C4-2B (cell line): ENCODE measurements at regions not wholly inside any gene's neighbourhood (a gene's known extent, or its start where the extent isn't known, plus 50 kb on each side); places are given as distances from the start of the nearest gene placed in this dataset.

Experiments used
- ZFX ChIP-seq: fragments of 450-650 bp; IDR thresholded peaks from 2 replicates; pipeline ENCODE4 v1.6.1; 2017
- TF ChIP-seq, protein P1 (sequence below): fragments of 450-650 bp; conservative IDR thresholded peaks from 2 replicates; pipeline ENCODE4 v1.5.1; 2017; ENCODE audit warnings: mild to moderate bottlenecking

DNA sequence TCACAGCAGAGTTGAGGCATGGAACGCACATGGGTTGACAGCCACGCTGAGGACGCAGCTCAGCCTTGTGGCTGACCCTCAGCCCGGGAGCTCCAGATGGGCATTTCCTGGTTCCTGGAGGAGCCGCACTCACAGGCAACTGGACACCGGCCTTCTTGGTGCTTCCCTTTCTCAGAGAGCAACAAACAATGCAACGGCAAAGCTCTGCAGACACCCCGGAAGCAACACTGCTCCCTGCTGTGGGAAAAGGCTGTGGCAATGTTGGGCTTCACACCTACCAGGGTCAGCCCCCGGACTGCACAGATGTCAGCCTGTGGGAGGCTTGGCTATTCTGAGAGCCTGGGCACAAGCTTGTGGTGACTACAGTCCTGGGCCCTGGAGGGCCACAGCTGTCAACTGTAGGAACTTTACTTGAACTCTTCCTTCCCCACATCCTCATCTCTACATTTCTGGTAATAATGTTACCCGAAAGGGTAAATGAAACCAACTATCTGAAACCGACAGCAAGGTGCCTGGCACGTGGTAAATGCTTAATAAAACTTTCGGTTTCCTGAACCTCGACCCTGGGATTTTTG lies 597.5 kb upstream of the MKI67 start:
- TF ChIP-seq, protein P1, sequence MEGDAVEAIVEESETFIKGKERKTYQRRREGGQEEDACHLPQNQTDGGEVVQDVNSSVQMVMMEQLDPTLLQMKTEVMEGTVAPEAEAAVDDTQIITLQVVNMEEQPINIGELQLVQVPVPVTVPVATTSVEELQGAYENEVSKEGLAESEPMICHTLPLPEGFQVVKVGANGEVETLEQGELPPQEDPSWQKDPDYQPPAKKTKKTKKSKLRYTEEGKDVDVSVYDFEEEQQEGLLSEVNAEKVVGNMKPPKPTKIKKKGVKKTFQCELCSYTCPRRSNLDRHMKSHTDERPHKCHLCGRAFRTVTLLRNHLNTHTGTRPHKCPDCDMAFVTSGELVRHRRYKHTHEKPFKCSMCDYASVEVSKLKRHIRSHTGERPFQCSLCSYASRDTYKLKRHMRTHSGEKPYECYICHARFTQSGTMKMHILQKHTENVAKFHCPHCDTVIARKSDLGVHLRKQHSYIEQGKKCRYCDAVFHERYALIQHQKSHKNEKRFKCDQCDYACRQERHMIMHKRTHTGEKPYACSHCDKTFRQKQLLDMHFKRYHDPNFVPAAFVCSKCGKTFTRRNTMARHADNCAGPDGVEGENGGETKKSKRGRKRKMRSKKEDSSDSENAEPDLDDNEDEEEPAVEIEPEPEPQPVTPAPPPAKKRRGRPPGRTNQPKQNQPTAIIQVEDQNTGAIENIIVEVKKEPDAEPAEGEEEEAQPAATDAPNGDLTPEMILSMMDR: no peak
- no peak for TF ChIP-seq ZFX
